ENCODE measurements at regions not wholly inside any gene's neighbourhood (a gene's known extent, or its start where the extent isn't known, plus 50 kb on each side); places are given as distances from the start of the nearest gene placed in this dataset.

GRCh38 chr12:92259291-92259690, 113.6 kb upstream of the BTG1 start:
- Histone ChIP-seq H3K4me3 (no peak overlapping the region), H4K20me1 (replicated peaks; ENCODE audit: insufficient read depth) (no peaks in the 10 kb centered on the region), H2AFZ (no peak overlapping the region), H3K79me2 (replicated peaks; ENCODE audit: insufficient read depth) (no peaks in the 10 kb centered on the region), H3K27ac (ENCODE audit: low read depth) (no peak overlapping the region), H3K27me3 (ENCODE audit: insufficient read depth) (no peaks in the 10 kb centered on the region), H3K36me3 (ENCODE audit: insufficient read depth) (no peaks in the 10 kb centered on the region), H3K9me2 (ENCODE audit: insufficient read depth) (no peaks in the 10 kb centered on the region), H3F3A (replicated peaks; ENCODE audit: low read depth) (no peaks in the 10 kb centered on the region), H3K4me2 (no peak overlapping the region), H3K4me1 (ENCODE audit: insufficient read depth) (no peaks in the 10 kb centered on the region)
- peaks cover 9% of the 10 kb centered on the region for H3K4me1 Mint-ChIP-seq
- no peak overlapping the region for H3K4me3 Mint-ChIP-seq
- ATAC-seq (no peak), DNase-seq (ENCODE audit: low spot score) (no peak)
- no peaks in the 10 kb centered on the region for H3K36me3 Mint-ChIP-seq (ENCODE audit: low read depth)
- no peak for TF ChIP-seq JUNB (IDR thresholded peaks at IDR 0.05; ENCODE audit: unreplicated experiment)
- TF ChIP-seq EZH2 (IDR thresholded peaks at IDR 0.05; ENCODE audit: low read depth, unreplicated experiment), result no peak
- TF ChIP-seq REST (IDR thresholded peaks at IDR 0.05; ENCODE audit: unreplicated experiment), result no peak
- no peak for TF ChIP-seq CREB1 (CRISPR knock-in tag; IDR thresholded peaks at IDR 0.05; ENCODE audit: low read depth)
- no peak for TF ChIP-seq ETS1 (IDR thresholded peaks at IDR 0.05)
- no peak for TF ChIP-seq ZNF114 (CRISPR knock-in tag; IDR thresholded peaks at IDR 0.05)
- TF ChIP-seq ZNF331 (CRISPR knock-in tag; IDR thresholded peaks at IDR 0.05; ENCODE audit: low read depth), result no peak
- no peak for TF ChIP-seq STAT1 (IDR thresholded peaks at IDR 0.05; ENCODE audit: unreplicated experiment)
- no peak for TF ChIP-seq POLR2AphosphoS5 (IDR thresholded peaks at IDR 0.05; ENCODE audit: low read depth)
- TF ChIP-seq NANOG (IDR thresholded peaks at IDR 0.05; ENCODE audit: borderline replicate concordance), result no peak
- no peak for TF ChIP-seq EZH2phosphoT487 (IDR thresholded peaks at IDR 0.05; ENCODE audit: unreplicated experiment)
- no peak for TF ChIP-seq CTCF (conservative IDR thresholded peaks at IDR 0.05; ENCODE audit: low read depth in 2 of 2)
- TF ChIP-seq ZNF462 (CRISPR knock-in tag; IDR thresholded peaks at IDR 0.05), result no peak
- H3K27me3 Mint-ChIP-seq (ENCODE audit: insufficient read depth, low read depth, poor library complexity), result no peaks in the 10 kb centered on the region
- H3K9me3 Mint-ChIP-seq, result no peaks in the 10 kb centered on the region
- H3K27ac Mint-ChIP-seq, result no peak overlapping the region

All from GM23338 (cell line).